KMS-11 (cell line): ENCODE measurements at regions not wholly inside any gene's neighbourhood (a gene's known extent, or its start where the extent isn't known, plus 50 kb on each side); places are given as distances from the start of the nearest gene placed in this dataset.

Experiments
- H2AFZ ChIP-seq: fragments of 200-600 bp; sonication (generic); 2 replicates; pipeline ENCODE4 v1.6.1; 2016; ENCODE audit warnings: antibody characterized with exemption, mixed run types, low read depth
- H3K27ac ChIP-seq: fragments of 200-600 bp; sonication (generic); 2 replicates; pipeline ENCODE4 v1.6.1; 2016; ENCODE audit warnings: mild to moderate bottlenecking, mixed run types
- H3K27me3 ChIP-seq: fragments of 200-600 bp; sonication (generic); 2 replicates; pipeline ENCODE4 v1.6.1; 2017; ENCODE audit warnings: mild to moderate bottlenecking, low read depth, mixed run types, moderate library complexity; ENCODE audit not compliant: insufficient read depth
- H3K36me3 ChIP-seq: fragments of 200-600 bp; sonication (generic); 2 replicates; pipeline ENCODE4 v1.6.1; 2017; ENCODE audit warnings: mild to moderate bottlenecking, mixed run types; ENCODE audit not compliant: insufficient read depth
- H3K4me1 ChIP-seq: fragments of 200-600 bp; sonication (generic); 2 replicates; pipeline ENCODE4 v1.6.1; 2016; ENCODE audit warnings: mild to moderate bottlenecking, low read depth, mixed run types; ENCODE audit not compliant: poor library complexity, severe bottlenecking
- H3K4me2 ChIP-seq: fragments of 200-600 bp; sonication (generic); 2 replicates; pipeline ENCODE4 v1.7.0; 2016; ENCODE audit warnings: mild to moderate bottlenecking, mixed run types
- H3K4me3 ChIP-seq: fragments of 200-600 bp; sonication (generic); IDR thresholded peaks from 2 replicates; pipeline ENCODE4 v1.6.1; 2017; ENCODE audit warnings: low read depth, low read length, mixed read lengths; ENCODE audit not compliant: insufficient read depth
- H3K79me2 ChIP-seq: fragments of 200-600 bp; sonication (generic); 2 replicates; pipeline ENCODE4 v1.6.1; 2016; ENCODE audit warnings: low read depth, mixed run types; ENCODE audit not compliant: insufficient read depth
- H3K9ac ChIP-seq: fragments of 200-600 bp; sonication (generic); 2 replicates; pipeline ENCODE4 v1.6.1; 2016; ENCODE audit warnings: mild to moderate bottlenecking, mixed run types
- H4K20me1 ChIP-seq: fragments of 200-600 bp; sonication (generic); 2 replicates; pipeline ENCODE4 v1.6.1; 2016; ENCODE audit warnings: mild to moderate bottlenecking, mixed run types; ENCODE audit not compliant: insufficient read depth
- CTCF ChIP-seq: fragments of 200-600 bp; sonication (generic); conservative IDR thresholded peaks from 2 replicates; pipeline ENCODE4 v1.6.1; 2017; ENCODE audit warnings: low read depth, mild to moderate bottlenecking, antibody characterized with exemption, low read length, moderate library complexity, mixed read lengths

- TF ChIP-seq CTCF: no peak
- Histone ChIP-seq H4K20me1 (no peaks in the 10 kb centered on the region), H3K27me3 (no peaks in the 10 kb centered on the region), H3K4me3 (no peak overlapping the region), H3K27ac (no peak overlapping the region), H3K79me2 (no peaks in the 10 kb centered on the region), H2AFZ (no peak overlapping the region), H3K36me3 (no peaks in the 10 kb centered on the region), H3K9ac (no peak overlapping the region), H3K4me1 (no peaks in the 10 kb centered on the region), H3K4me2 (no peak overlapping the region)
Observed at GRCh38 chrX:20595928-20596575, 329.3 kb upstream of the RPS6KA3 start.

- H3K79me2 ChIP-seq: no peaks in the 10 kb centered on the region
- H3K4me2 ChIP-seq: no peak overlapping the region
- H3K4me1 ChIP-seq: no peaks in the 10 kb centered on the region
- H3K9ac ChIP-seq: no peak overlapping the region
- no peaks in the 10 kb centered on the region for H3K36me3 ChIP-seq
- TF ChIP-seq CTCF: no peak
- no peaks in the 10 kb centered on the region for H3K27me3 ChIP-seq
- no peak overlapping the region for H2AFZ ChIP-seq
- H3K27ac ChIP-seq: no peak overlapping the region
- H4K20me1 ChIP-seq: no peaks in the 10 kb centered on the region
- no peak overlapping the region for H3K4me3 ChIP-seq
Observed at GRCh38 chrX:20594985-20595384, 328.3 kb upstream of the RPS6KA3 start.

GRCh38 chrX:20593836-20594235, 327.1 kb upstream of the RPS6KA3 start:
- H3K4me3 ChIP-seq: no peak overlapping the region
- H4K20me1 ChIP-seq: no peaks in the 10 kb centered on the region
- TF ChIP-seq CTCF: no peak
- H3K79me2 ChIP-seq: no peaks in the 10 kb centered on the region
- no peak overlapping the region for H3K4me2 ChIP-seq
- H3K4me1 ChIP-seq: no peaks in the 10 kb centered on the region
- H2AFZ ChIP-seq: no peak overlapping the region
- H3K27ac ChIP-seq: no peak overlapping the region
- no peak overlapping the region for H3K9ac ChIP-seq
- no peaks in the 10 kb centered on the region for H3K36me3 ChIP-seq
- no peaks in the 10 kb centered on the region for H3K27me3 ChIP-seq

GRCh38 chrX:20593402-20593801, 326.7 kb upstream of the RPS6KA3 start:
- TF ChIP-seq CTCF: no peak
- H3K4me3 ChIP-seq: no peak overlapping the region
- H2AFZ ChIP-seq: no peak overlapping the region
- H3K9ac ChIP-seq: no peak overlapping the region
- H3K36me3 ChIP-seq: no peaks in the 10 kb centered on the region
- H3K27me3 ChIP-seq: no peaks in the 10 kb centered on the region
- H4K20me1 ChIP-seq: no peaks in the 10 kb centered on the region
- H3K27ac ChIP-seq: no peak overlapping the region
- H3K4me2 ChIP-seq: no peak overlapping the region
- H3K4me1 ChIP-seq: no peaks in the 10 kb centered on the region
- H3K79me2 ChIP-seq: no peaks in the 10 kb centered on the region
